ENCODE measurements at regions not wholly inside any gene's neighbourhood (a gene's known extent, or its start where the extent isn't known, plus 50 kb on each side); places are given as distances from the start of the nearest gene placed in this dataset.

GRCh38 chr2:37857575-37858399, 67.3 kb upstream of the RMDN2 start:
- no peak for TF ChIP-seq CTCF (IDR thresholded peaks at IDR 0.05; ENCODE audit: low read length, missing control alignments)
- H3K4me3 ChIP-seq (replicated peaks; ENCODE audit: low read depth, low read length): no peak overlapping the region
- DNase-seq (ENCODE audit: low read depth): no peak

GRCh38 chr2:37858400-37858711, 66.7 kb upstream of the RMDN2 start:
- H3K4me3 ChIP-seq (replicated peaks; ENCODE audit: low read depth, low read length): no peak overlapping the region
- DNase-seq (ENCODE audit: low read depth): peak; percentile 35
- no peak for TF ChIP-seq CTCF (IDR thresholded peaks at IDR 0.05; ENCODE audit: low read length, missing control alignments)

- no peak overlapping the region for H3K4me3 ChIP-seq (replicated peaks; ENCODE audit: low read depth, low read length)
- DNase-seq (ENCODE audit: low read depth): no peak
- no peak for TF ChIP-seq CTCF (IDR thresholded peaks at IDR 0.05; ENCODE audit: low read length, missing control alignments)
Measured at GRCh38 chr2:37858725-37859267, 66.3 kb upstream of the RMDN2 start.

GRCh38 chr2:37862620-37863019, 62.5 kb upstream of the RMDN2 start:
- DNase-seq (ENCODE audit: low read depth): no peak
- TF ChIP-seq CTCF (IDR thresholded peaks at IDR 0.05; ENCODE audit: low read length, missing control alignments): no peak
- H3K4me3 ChIP-seq (replicated peaks; ENCODE audit: low read depth, low read length): no peak overlapping the region

- no peak overlapping the region for H3K4me3 ChIP-seq (replicated peaks; ENCODE audit: low read depth, low read length)
- no peak for DNase-seq (ENCODE audit: low read depth)
- TF ChIP-seq CTCF (IDR thresholded peaks at IDR 0.05; ENCODE audit: low read length, missing control alignments): no peak
Measured at GRCh38 chr2:37864217-37864616, 60.9 kb upstream of the RMDN2 start.

GRCh38 chr2:37865640-37866039, 59.4 kb upstream of the RMDN2 start:
- no peak overlapping the region for H3K4me3 ChIP-seq (replicated peaks; ENCODE audit: low read depth, low read length)
- no peak for DNase-seq (ENCODE audit: low read depth)
- no peak for TF ChIP-seq CTCF (IDR thresholded peaks at IDR 0.05; ENCODE audit: low read length, missing control alignments)

All from fibroblast of pulmonary artery (primary cell).